ENCODE measurements at regions not wholly inside any gene's neighbourhood (a gene's known extent, or its start where the extent isn't known, plus 50 kb on each side); places are given as distances from the start of the nearest gene placed in this dataset.

DNA sequence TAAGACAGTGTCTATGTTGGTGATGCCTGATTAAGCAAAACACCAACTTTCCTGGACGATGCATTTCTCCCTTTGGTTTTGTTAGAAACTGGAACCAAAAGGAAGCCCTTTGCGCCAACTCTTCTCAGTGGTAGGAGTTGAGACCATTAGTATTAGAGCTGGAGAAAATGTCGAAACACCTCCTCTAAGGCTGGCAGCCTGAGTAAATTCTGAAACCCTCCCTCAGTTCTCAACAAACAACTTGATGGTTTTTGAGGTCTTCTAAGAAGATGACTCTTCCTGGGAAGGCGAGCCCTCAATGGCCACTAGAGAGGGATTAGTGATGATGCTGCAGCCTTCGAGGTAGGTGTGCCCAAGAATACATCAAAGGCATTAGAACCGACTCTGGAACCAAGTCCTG, 78.4 kb upstream of the CCN6 start:
- H3K9ac ChIP-seq (ENCODE audit: low read depth, low read length): no peak overlapping the region
- H3K27me3 ChIP-seq (ENCODE audit: control insufficient read depth, insufficient read depth, low read length): no peaks in the 10 kb centered on the region
- H3K36me3 ChIP-seq (ENCODE audit: control insufficient read depth, insufficient read depth, low read length): no peaks in the 10 kb centered on the region
- H3K9me3 ChIP-seq (ENCODE audit: control insufficient read depth, insufficient read depth, low read length): no peaks in the 10 kb centered on the region
- H3K27ac ChIP-seq (ENCODE audit: low read depth, low read length): no peak overlapping the region
- H3K4me3 ChIP-seq (ENCODE audit: low read depth, low read length): no peak overlapping the region
- H3K4me1 ChIP-seq (ENCODE audit: control insufficient read depth, insufficient read depth, low read length): peaks cover 9% of the 10 kb centered on the region; the same call in 1 of the 2 replicates

GRCh38 chr6:111976139-111976538, 77.8 kb upstream of the CCN6 start:
- no peak overlapping the region for H3K9ac ChIP-seq (ENCODE audit: low read depth, low read length)
- H3K27me3 ChIP-seq (ENCODE audit: control insufficient read depth, insufficient read depth, low read length): no peaks in the 10 kb centered on the region
- 0 out of 2 replicates have a peak, but pooled peaks cover 3% of the 10 kb centered on the region for H3K4me1 ChIP-seq (ENCODE audit: control insufficient read depth, insufficient read depth, low read length)
- H3K9me3 ChIP-seq (ENCODE audit: control insufficient read depth, insufficient read depth, low read length): no peaks in the 10 kb centered on the region
- no peak overlapping the region for H3K4me3 ChIP-seq (ENCODE audit: low read depth, low read length)
- no peak overlapping the region for H3K27ac ChIP-seq (ENCODE audit: low read depth, low read length)
- H3K36me3 ChIP-seq (ENCODE audit: control insufficient read depth, insufficient read depth, low read length): no peaks in the 10 kb centered on the region

- Histone ChIP-seq H3K27me3 (ENCODE audit: control insufficient read depth, insufficient read depth, low read length) (no peaks in the 10 kb centered on the region), H3K4me1 (ENCODE audit: control insufficient read depth, insufficient read depth, low read length) (no peaks in the 10 kb centered on the region), H3K9me3 (ENCODE audit: control insufficient read depth, insufficient read depth, low read length) (no peaks in the 10 kb centered on the region), H3K36me3 (ENCODE audit: control insufficient read depth, insufficient read depth, low read length) (no peaks in the 10 kb centered on the region), H3K4me3 (ENCODE audit: low read depth, low read length) (no peak overlapping the region), H3K9ac (ENCODE audit: low read depth, low read length) (no peak overlapping the region), H3K27ac (ENCODE audit: low read depth, low read length) (no peak overlapping the region)
These were observed 75.3 kb upstream of the CCN6 start for GRCh38 chr6:111978532-111979149.

DNA sequence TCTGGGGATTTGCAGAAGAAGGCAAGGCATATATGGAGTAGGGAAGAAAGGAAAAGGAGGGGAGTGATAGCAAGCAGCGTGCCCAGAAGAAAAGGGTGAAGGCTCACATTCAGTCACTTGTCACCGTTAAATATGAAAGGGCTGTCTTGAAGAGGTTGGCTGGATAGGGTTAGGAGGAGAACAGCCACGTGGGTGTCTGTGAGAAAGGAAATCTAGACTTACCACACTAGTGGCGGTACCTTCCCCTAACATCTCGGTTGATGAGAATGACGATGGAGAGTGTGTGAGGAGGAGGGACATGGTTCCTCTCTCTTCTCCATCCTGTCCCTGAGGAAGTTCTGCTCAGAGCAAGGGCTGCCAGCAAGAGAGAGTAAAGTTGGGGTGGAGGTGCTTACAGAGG, 74.3 kb upstream of the CCN6 start:
- Histone ChIP-seq H3K27ac (ENCODE audit: low read depth, low read length) (no peak overlapping the region), H3K27me3 (ENCODE audit: control insufficient read depth, insufficient read depth, low read length) (no peaks in the 10 kb centered on the region), H3K36me3 (ENCODE audit: control insufficient read depth, insufficient read depth, low read length) (no peaks in the 10 kb centered on the region), H3K9me3 (ENCODE audit: control insufficient read depth, insufficient read depth, low read length) (no peaks in the 10 kb centered on the region), H3K4me3 (ENCODE audit: low read depth, low read length) (no peak overlapping the region), H3K4me1 (ENCODE audit: control insufficient read depth, insufficient read depth, low read length) (0 out of 2 replicates have a peak, but pooled peaks cover under 1% of the 10 kb centered on the region), H3K9ac (ENCODE audit: low read depth, low read length) (no peak overlapping the region)

- H3K36me3 ChIP-seq (ENCODE audit: control insufficient read depth, insufficient read depth, low read length): no peaks in the 10 kb centered on the region
- H3K9me3 ChIP-seq (ENCODE audit: control insufficient read depth, insufficient read depth, low read length): no peaks in the 10 kb centered on the region
- H3K4me3 ChIP-seq (ENCODE audit: low read depth, low read length): no peak overlapping the region
- no peaks in the 10 kb centered on the region for H3K27me3 ChIP-seq (ENCODE audit: control insufficient read depth, insufficient read depth, low read length)
- H3K4me1 ChIP-seq (ENCODE audit: control insufficient read depth, insufficient read depth, low read length): peaks cover 6% of the 10 kb centered on the region
- no peak overlapping the region for H3K9ac ChIP-seq (ENCODE audit: low read depth, low read length)
- no peak overlapping the region for H3K27ac ChIP-seq (ENCODE audit: low read depth, low read length)
These were observed 73.8 kb upstream of the CCN6 start for GRCh38 chr6:111980143-111980542.

GRCh38 chr6:111980971-111981840, 72.7 kb upstream of the CCN6 start:
- H3K9me3 ChIP-seq (ENCODE audit: control insufficient read depth, insufficient read depth, low read length): no peaks in the 10 kb centered on the region
- no peak overlapping the region for H3K27ac ChIP-seq (ENCODE audit: low read depth, low read length)
- H3K9ac ChIP-seq (ENCODE audit: low read depth, low read length): no peak overlapping the region
- no peaks in the 10 kb centered on the region for H3K27me3 ChIP-seq (ENCODE audit: control insufficient read depth, insufficient read depth, low read length)
- H3K36me3 ChIP-seq (ENCODE audit: control insufficient read depth, insufficient read depth, low read length): no peaks in the 10 kb centered on the region
- peaks cover 16% of the 10 kb centered on the region for H3K4me1 ChIP-seq (ENCODE audit: control insufficient read depth, insufficient read depth, low read length)
- no peak overlapping the region for H3K4me3 ChIP-seq (ENCODE audit: low read depth, low read length)

DNA sequence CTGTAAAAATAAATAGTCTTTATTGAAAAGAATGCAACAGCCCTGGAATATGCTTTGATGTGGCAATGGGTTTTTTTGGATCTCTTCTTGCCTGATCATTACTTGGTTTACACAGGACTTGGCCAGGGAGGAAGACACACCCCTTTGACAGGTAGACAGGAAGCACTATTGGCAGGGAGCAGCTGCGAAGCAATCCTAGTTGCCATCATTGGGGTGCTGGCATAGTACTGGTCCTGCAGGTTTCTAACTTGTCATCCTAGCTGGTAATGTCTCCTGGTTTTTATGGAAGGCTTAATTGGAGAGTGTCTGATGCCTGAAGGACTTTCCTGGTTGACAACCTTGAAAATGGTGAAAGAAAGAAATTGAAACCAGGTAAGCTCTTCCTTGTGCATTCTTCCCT, 71.2 kb upstream of the CCN6 start:
- Histone ChIP-seq H3K27me3 (ENCODE audit: control insufficient read depth, insufficient read depth, low read length) (no peaks in the 10 kb centered on the region), H3K9me3 (ENCODE audit: control insufficient read depth, insufficient read depth, low read length) (no peaks in the 10 kb centered on the region), H3K9ac (ENCODE audit: low read depth, low read length) (no peak overlapping the region), H3K4me1 (ENCODE audit: control insufficient read depth, insufficient read depth, low read length) (peaks cover 16% of the 10 kb centered on the region), H3K4me3 (ENCODE audit: low read depth, low read length) (no peak overlapping the region), H3K27ac (ENCODE audit: low read depth, low read length) (no peak overlapping the region), H3K36me3 (ENCODE audit: control insufficient read depth, insufficient read depth, low read length) (no peaks in the 10 kb centered on the region)

- H3K27ac ChIP-seq (ENCODE audit: low read depth, low read length): no peak overlapping the region
- 0 out of 2 replicates have a peak, but pooled peaks cover 2% of the 10 kb centered on the region for H3K9me3 ChIP-seq (ENCODE audit: control insufficient read depth, insufficient read depth, low read length)
- no peak overlapping the region for H3K4me3 ChIP-seq (ENCODE audit: low read depth, low read length)
- H3K36me3 ChIP-seq (ENCODE audit: control insufficient read depth, insufficient read depth, low read length): no peaks in the 10 kb centered on the region
- no peaks in the 10 kb centered on the region for H3K27me3 ChIP-seq (ENCODE audit: control insufficient read depth, insufficient read depth, low read length)
- H3K9ac ChIP-seq (ENCODE audit: low read depth, low read length): no peak overlapping the region
- H3K4me1 ChIP-seq (ENCODE audit: control insufficient read depth, insufficient read depth, low read length): peaks cover 16% of the 10 kb centered on the region
These were observed 70.7 kb upstream of the CCN6 start for GRCh38 chr6:111983193-111983592.

DNA sequence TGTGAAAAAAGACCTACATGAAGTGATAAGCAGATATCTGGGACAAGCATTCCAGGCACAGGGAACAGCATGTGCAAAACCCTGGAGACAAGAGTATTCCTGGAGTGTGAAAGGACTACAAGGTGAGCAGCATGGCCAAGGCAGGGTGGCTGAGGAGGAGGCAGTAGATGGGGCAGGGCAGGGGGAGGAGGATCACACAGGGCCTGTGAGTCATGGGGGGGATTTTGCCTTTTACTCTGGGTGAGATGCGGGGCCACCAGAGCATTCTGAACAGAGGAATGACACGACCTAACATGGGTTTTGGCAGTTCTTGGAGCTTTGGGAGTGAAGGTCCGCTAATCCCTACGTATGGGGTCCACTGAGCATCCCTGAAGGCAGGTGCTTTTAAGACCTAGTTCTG, 69.8 kb upstream of the CCN6 start:
- no peak overlapping the region for H3K4me3 ChIP-seq (ENCODE audit: low read depth, low read length)
- no peaks in the 10 kb centered on the region for H3K36me3 ChIP-seq (ENCODE audit: control insufficient read depth, insufficient read depth, low read length)
- no peaks in the 10 kb centered on the region for H3K27me3 ChIP-seq (ENCODE audit: control insufficient read depth, insufficient read depth, low read length)
- no peak overlapping the region for H3K9ac ChIP-seq (ENCODE audit: low read depth, low read length)
- peaks cover 16% of the 10 kb centered on the region for H3K4me1 ChIP-seq (ENCODE audit: control insufficient read depth, insufficient read depth, low read length)
- H3K9me3 ChIP-seq (ENCODE audit: control insufficient read depth, insufficient read depth, low read length): 0 out of 2 replicates have a peak, but pooled peaks cover 3% of the 10 kb centered on the region
- no peak overlapping the region for H3K27ac ChIP-seq (ENCODE audit: low read depth, low read length)

DNA sequence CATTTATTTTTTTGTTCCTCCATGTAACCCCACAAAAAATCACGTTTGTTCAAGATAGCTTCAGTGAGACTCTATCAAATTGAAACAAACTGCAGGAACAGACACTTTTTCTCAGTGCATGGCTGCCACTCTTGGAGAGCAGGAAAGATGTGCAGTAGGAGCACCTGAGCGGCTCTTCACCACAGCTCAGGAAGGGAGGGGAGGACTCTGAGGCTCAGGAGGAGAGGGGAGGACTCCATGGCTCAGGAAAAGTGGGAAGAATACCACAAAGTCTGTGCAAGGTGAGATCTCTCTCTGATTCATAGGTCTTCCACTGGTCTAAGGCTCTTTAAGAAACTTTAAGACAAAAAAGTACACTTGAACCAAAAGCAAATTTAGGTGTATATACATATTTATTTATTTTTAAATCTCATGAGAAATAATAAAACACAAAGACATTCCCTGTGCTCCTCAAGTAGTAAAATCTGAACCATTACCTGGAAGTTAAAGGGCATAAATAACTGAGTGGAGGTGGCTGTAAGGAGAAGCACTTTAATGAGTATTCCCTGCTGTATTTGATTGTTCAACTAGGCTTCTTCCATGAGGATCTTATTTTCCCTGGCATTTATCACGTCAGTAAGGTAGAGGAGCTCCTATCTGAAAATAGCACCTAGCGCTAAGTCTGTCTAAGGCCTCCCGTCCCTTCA, 69.2 kb upstream of the CCN6 start:
- H3K9me3 ChIP-seq (ENCODE audit: control insufficient read depth, insufficient read depth, low read length): 0 out of 2 replicates have a peak, but pooled peaks cover 3% of the 10 kb centered on the region
- no peaks in the 10 kb centered on the region for H3K27me3 ChIP-seq (ENCODE audit: control insufficient read depth, insufficient read depth, low read length)
- H3K4me3 ChIP-seq (ENCODE audit: low read depth, low read length): no peak overlapping the region
- H3K36me3 ChIP-seq (ENCODE audit: control insufficient read depth, insufficient read depth, low read length): no peaks in the 10 kb centered on the region
- no peak overlapping the region for H3K9ac ChIP-seq (ENCODE audit: low read depth, low read length)
- peaks cover 16% of the 10 kb centered on the region for H3K4me1 ChIP-seq (ENCODE audit: control insufficient read depth, insufficient read depth, low read length)
- peak overlapping the region; percentile 10 for H3K27ac ChIP-seq (ENCODE audit: low read depth, low read length)

All from HUES48 (cell line).